ENCODE measurements at regions not wholly inside any gene's neighbourhood (a gene's known extent, or its start where the extent isn't known, plus 50 kb on each side); places are given as distances from the start of the nearest gene placed in this dataset.

DNA sequence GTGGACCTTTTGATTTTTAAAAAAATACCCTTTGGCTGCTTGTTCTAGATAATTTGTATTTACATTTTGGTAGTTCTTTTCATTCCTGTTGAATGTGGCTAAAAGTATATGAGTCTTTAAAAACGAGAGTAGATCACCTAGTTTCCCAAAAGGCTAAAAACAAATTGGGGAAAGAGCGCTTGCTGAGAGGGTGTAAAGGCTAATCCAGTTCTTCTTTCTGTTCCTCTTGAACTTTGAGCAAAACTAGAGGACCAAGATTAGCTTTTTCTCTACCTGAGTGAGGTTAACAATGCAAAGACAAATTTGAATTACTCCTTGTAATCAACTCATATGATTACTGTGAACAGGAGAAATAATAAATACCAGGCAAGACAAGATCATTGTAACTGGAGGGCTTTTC lies 2513.2 kb downstream of the PCDH9 start:
- TF ChIP-seq SP1 (CRISPR knock-in tag; conservative IDR thresholded peaks at IDR 0.05) (no peak), CREB1 (CRISPR knock-in tag; IDR thresholded peaks at IDR 0.05) (no peak), ELF4 (CRISPR knock-in tag; IDR thresholded peaks at IDR 0.05; ENCODE audit: low read depth) (no peak), TEAD4 (CRISPR knock-in tag; IDR thresholded peaks at IDR 0.05) (no peak), JUN (CRISPR knock-in tag; IDR thresholded peaks at IDR 0.05) (no peak)
- TF ChIP-seq, protein P1, sequence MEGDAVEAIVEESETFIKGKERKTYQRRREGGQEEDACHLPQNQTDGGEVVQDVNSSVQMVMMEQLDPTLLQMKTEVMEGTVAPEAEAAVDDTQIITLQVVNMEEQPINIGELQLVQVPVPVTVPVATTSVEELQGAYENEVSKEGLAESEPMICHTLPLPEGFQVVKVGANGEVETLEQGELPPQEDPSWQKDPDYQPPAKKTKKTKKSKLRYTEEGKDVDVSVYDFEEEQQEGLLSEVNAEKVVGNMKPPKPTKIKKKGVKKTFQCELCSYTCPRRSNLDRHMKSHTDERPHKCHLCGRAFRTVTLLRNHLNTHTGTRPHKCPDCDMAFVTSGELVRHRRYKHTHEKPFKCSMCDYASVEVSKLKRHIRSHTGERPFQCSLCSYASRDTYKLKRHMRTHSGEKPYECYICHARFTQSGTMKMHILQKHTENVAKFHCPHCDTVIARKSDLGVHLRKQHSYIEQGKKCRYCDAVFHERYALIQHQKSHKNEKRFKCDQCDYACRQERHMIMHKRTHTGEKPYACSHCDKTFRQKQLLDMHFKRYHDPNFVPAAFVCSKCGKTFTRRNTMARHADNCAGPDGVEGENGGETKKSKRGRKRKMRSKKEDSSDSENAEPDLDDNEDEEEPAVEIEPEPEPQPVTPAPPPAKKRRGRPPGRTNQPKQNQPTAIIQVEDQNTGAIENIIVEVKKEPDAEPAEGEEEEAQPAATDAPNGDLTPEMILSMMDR (IDR thresholded peaks at IDR 0.05), result no peak
- TF ChIP-seq, protein P2, sequence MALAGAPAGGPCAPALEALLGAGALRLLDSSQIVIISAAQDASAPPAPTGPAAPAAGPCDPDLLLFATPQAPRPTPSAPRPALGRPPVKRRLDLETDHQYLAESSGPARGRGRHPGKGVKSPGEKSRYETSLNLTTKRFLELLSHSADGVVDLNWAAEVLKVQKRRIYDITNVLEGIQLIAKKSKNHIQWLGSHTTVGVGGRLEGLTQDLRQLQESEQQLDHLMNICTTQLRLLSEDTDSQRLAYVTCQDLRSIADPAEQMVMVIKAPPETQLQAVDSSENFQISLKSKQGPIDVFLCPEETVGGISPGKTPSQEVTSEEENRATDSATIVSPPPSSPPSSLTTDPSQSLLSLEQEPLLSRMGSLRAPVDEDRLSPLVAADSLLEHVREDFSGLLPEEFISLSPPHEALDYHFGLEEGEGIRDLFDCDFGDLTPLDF (CRISPR knock-in tag; IDR thresholded peaks at IDR 0.05), result no peak
- TF ChIP-seq, protein P3, sequence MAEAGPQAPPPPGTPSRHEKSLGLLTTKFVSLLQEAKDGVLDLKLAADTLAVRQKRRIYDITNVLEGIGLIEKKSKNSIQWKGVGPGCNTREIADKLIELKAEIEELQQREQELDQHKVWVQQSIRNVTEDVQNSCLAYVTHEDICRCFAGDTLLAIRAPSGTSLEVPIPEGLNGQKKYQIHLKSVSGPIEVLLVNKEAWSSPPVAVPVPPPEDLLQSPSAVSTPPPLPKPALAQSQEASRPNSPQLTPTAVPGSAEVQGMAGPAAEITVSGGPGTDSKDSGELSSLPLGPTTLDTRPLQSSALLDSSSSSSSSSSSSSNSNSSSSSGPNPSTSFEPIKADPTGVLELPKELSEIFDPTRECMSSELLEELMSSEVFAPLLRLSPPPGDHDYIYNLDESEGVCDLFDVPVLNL (CRISPR knock-in tag; IDR thresholded peaks at IDR 0.05; ENCODE audit: borderline replicate concordance, low read depth), result no peak
- TF ChIP-seq, protein P4, sequence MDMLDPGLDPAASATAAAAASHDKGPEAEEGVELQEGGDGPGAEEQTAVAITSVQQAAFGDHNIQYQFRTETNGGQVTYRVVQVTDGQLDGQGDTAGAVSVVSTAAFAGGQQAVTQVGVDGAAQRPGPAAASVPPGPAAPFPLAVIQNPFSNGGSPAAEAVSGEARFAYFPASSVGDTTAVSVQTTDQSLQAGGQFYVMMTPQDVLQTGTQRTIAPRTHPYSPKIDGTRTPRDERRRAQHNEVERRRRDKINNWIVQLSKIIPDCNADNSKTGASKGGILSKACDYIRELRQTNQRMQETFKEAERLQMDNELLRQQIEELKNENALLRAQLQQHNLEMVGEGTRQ (CRISPR knock-in tag; IDR thresholded peaks at IDR 0.05), result no peak
- TF ChIP-seq, protein P5, sequence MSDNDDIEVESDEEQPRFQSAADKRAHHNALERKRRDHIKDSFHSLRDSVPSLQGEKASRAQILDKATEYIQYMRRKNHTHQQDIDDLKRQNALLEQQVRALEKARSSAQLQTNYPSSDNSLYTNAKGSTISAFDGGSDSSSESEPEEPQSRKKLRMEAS (CRISPR knock-in tag; IDR thresholded peaks at IDR 0.05), result no peak
- TF ChIP-seq, protein P6, sequence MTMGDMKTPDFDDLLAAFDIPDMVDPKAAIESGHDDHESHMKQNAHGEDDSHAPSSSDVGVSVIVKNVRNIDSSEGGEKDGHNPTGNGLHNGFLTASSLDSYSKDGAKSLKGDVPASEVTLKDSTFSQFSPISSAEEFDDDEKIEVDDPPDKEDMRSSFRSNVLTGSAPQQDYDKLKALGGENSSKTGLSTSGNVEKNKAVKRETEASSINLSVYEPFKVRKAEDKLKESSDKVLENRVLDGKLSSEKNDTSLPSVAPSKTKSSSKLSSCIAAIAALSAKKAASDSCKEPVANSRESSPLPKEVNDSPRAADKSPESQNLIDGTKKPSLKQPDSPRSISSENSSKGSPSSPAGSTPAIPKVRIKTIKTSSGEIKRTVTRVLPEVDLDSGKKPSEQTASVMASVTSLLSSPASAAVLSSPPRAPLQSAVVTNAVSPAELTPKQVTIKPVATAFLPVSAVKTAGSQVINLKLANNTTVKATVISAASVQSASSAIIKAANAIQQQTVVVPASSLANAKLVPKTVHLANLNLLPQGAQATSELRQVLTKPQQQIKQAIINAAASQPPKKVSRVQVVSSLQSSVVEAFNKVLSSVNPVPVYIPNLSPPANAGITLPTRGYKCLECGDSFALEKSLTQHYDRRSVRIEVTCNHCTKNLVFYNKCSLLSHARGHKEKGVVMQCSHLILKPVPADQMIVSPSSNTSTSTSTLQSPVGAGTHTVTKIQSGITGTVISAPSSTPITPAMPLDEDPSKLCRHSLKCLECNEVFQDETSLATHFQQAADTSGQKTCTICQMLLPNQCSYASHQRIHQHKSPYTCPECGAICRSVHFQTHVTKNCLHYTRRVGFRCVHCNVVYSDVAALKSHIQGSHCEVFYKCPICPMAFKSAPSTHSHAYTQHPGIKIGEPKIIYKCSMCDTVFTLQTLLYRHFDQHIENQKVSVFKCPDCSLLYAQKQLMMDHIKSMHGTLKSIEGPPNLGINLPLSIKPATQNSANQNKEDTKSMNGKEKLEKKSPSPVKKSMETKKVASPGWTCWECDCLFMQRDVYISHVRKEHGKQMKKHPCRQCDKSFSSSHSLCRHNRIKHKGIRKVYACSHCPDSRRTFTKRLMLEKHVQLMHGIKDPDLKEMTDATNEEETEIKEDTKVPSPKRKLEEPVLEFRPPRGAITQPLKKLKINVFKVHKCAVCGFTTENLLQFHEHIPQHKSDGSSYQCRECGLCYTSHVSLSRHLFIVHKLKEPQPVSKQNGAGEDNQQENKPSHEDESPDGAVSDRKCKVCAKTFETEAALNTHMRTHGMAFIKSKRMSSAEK (CRISPR knock-in tag; IDR thresholded peaks at IDR 0.05; ENCODE audit: borderline replicate concordance), result no peak
- TF ChIP-seq, protein P7, sequence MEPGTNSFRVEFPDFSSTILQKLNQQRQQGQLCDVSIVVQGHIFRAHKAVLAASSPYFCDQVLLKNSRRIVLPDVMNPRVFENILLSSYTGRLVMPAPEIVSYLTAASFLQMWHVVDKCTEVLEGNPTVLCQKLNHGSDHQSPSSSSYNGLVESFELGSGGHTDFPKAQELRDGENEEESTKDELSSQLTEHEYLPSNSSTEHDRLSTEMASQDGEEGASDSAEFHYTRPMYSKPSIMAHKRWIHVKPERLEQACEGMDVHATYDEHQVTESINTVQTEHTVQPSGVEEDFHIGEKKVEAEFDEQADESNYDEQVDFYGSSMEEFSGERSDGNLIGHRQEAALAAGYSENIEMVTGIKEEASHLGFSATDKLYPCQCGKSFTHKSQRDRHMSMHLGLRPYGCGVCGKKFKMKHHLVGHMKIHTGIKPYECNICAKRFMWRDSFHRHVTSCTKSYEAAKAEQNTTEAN (CRISPR knock-in tag; IDR thresholded peaks at IDR 0.05), result no peak
- TF ChIP-seq, protein P8, sequence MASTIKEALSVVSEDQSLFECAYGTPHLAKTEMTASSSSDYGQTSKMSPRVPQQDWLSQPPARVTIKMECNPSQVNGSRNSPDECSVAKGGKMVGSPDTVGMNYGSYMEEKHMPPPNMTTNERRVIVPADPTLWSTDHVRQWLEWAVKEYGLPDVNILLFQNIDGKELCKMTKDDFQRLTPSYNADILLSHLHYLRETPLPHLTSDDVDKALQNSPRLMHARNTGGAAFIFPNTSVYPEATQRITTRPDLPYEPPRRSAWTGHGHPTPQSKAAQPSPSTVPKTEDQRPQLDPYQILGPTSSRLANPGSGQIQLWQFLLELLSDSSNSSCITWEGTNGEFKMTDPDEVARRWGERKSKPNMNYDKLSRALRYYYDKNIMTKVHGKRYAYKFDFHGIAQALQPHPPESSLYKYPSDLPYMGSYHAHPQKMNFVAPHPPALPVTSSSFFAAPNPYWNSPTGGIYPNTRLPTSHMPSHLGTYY (CRISPR knock-in tag; IDR thresholded peaks at IDR 0.05), result no peak
